ENCODE measurements at regions not wholly inside any gene's neighbourhood (a gene's known extent, or its start where the extent isn't known, plus 50 kb on each side); places are given as distances from the start of the nearest gene placed in this dataset.
A peak's percentile ranks its signal among the peaks of the same experiment; 100 is the strongest.
"Not testable (repeated sequence)": the region's sequence is repeated elsewhere in the genome, so short reads cannot be mapped to it uniquely, and the experiment has no call there.

GRCh38 chr5:17829456-17829855, 195.2 kb downstream of the TAF11L14 start:
- DNase-seq, result no peak

DNA sequence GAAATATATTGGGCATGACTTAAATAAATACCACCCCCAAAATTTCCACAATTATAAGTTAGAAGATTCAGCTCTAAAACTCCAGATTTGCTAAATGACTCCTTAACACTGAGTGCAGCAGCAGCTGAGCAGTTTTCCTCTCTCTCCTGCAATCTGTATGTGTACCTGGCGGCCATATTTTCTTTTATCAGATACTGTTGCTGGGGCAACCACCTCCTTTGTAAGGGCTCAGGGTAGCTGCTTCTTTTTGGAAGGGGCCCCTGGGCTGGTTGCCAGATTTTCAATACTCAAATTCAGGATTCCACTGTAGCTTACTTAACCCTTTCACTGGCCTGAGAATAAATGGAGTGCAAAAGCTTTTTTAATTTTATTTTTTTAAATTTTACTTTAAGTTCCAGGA, 197.0 kb downstream of the TAF11L14 start:
- no peak for DNase-seq

DNA sequence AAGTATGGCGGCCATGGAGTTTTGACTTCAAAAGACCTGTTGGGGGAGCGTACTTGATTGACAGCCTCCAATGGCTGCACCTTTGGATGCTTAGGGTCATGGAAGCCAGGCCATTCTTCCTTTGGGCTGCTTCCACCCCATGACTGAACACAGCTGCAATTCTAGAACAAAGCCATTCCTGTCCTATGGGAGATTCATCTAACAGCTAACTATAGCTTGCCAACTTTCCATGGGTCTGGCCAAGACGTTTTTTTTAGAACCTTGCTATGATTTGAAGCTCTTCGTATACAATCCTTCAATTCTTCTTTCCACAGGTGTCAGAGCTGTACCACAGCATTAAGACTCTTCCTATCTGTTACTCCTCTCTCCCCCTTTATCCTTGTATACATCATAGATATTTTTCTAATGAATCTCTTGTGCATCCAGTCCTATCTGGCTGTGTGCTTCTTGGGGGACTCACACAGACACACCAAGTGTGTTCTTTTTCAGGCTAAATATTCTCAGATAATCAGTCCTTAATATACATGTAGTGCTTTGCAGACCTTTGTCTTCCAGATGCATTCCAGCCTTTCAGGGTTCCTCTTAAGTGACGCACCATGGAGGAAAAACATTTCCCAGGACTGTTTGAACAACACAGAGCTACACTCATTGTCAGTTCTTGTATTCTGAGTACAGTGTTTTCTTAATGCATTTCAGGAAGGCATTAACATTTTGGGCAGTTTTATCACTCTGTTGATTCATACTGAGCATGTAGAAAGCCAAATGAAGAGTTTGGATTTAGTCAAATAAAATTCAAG, 198.9 kb downstream of the TAF11L14 start:
- DNase-seq, result peak; percentile 62

- DNase-seq, result no peak
Measured at GRCh38 chr5:17837757-17838156, 203.5 kb downstream of the TAF11L14 start.

GRCh38 chr5:17838469-17838868, 204.2 kb downstream of the TAF11L14 start:
- DNase-seq, result no peak

- no peak for DNase-seq
Measured at GRCh38 chr5:17839848-17840247, 205.6 kb downstream of the TAF11L14 start.

DNA sequence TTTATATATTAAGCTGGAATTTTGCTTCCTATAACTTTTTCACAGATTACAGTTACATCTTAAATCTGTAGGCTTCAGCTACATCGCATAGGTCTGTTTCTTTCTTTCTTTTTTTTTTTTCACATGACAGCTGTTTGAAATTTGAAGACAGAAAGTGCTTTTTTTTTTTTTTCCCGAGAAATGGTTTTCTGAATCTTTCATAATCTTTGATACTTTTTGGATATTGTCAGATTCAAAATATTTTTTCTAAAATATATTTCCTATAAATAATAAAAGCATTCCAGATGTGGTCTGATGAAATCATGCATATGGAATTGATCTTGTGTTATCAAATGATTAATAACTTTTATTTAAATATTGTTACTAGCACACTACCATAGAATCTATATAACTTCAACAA, 212.2 kb downstream of the TAF11L14 start:
- DNase-seq, result no peak

DNA sequence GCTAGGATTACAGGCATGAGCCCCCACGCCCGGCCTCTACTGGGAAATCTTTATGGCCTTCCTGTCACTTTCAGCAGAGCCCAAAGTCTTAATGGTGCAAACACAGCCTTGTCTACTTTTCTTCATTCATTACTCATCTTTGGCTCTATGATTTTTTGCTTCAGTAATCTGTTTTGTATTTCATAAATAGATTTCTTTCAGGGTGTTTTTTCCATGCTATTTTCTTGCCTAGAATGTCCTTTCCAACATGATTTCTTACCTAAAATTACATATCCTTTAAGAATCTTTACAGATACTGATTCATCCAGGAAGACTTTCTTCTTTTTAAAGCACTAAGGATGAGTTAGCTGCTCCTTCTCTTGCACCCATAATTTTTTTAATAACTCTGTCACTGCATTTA, 213.0 kb downstream of the TAF11L14 start:
- DNase-seq, result no peak

GRCh38 chr5:17852111-17852510, 217.9 kb downstream of the TAF11L14 start:
- DNase-seq, result no peak

DNA sequence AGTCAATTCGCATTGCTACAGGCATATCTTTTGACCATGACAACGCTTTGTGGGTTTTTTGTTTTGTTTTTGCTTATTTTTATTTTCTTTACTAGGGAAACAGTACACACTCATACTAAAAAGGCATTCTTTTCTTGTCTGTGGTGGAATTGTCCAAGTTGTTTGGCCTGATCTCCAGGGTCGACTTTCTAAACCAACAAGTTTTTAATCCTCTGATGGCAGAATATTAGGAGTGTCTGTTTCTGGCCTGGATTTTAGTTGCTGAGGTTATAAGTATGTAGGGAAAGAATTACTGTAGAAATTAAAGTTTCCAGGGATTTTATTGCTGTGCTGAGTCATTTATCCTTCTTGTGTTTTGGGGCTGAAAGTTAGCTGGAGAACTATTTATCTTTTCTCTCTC, 218.5 kb downstream of the TAF11L14 start:
- peak; percentile 43 for DNase-seq

GRCh38 chr5:17854901-17855300, 220.6 kb downstream of the TAF11L14 start:
- DNase-seq, result no peak

DNA sequence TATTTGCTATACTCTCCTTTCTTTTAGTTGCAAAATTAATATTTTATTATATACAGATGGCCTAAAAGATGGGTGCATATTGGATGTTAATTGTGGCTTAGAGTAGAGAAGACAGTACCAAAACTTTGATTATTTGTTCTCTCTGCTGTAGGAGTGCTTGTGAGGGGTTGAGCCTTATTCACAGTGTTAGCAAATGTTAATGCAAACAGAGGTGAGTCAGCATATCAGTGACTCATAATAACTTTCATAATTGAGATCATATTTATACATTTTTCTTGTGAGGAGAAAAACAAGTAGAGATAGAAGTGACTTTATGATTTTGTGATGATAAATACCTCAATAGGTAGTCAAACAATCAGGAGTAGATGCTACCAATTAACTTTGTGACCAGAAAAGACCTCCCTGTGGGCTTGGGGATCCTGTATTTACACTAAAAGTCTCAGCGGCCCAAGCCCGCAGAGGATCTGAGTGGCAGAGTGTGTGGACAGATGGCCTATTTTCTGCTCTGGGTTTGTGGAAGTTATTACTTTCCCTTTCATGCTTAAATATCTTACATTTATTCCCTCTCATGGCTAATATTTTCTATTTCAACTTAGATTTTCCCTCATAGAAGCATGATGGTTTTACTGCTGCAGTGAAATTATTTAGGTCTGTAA, 226.5 kb downstream of the TAF11L14 start:
- DNase-seq, result no peak

DNA sequence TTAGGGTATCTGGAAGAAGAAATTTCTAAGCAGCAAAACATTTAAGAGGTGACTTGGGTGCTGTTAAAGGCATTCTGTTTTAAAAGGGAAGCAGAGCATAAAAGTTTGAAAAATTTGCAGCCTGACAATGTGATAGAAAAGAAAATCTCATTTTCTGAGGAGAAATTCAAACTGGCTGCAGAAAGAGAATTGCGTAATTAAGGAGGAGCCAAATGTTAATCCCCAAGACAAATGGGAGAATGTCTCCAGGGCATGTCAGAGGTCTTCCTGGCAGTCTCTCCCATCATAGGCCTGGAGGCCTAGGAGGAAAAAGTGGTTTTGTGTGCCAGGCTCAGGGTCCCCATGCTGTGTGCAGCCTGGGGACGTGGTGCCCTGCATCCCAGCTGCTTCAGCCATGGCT, 230.6 kb downstream of the TAF11L14 start:
- not testable (repeated sequence) for DNase-seq

GRCh38 chr5:17865966-17866365, 231.7 kb downstream of the TAF11L14 start:
- not testable (repeated sequence) for DNase-seq

GRCh38 chr5:17872204-17872603, 237.9 kb downstream of the TAF11L14 start:
- DNase-seq, result no peak

DNA sequence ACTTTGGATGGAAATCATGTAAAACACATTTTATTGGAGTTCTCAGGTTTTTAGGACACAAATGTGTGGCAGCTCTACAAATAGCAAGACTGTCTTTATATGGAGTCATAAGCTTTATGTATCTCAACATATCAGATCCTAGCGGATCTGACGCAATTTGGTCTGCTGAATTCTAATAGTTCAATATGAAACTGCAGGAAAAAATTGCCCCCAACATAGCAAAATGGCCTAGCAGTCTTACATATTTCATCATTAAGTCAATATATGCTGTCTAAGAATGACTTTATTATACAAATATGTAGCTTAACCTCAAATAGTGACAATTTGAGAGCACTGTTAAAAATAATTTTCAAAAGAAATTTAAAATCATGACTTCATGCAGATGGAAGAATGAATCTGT, 244.3 kb downstream of the TAF11L14 start:
- no peak for DNase-seq

GRCh38 chr5:17879276-17879675, 245.0 kb downstream of the TAF11L14 start:
- DNase-seq, result no peak

GRCh38 chr5:17880869-17881268, 246.6 kb downstream of the TAF11L14 start:
- DNase-seq, result no peak

- no peak for DNase-seq
Measured at GRCh38 chr5:17882760-17883488, 248.7 kb downstream of the TAF11L14 start.

GRCh38 chr5:17888155-17888554, 253.9 kb downstream of the TAF11L14 start:
- DNase-seq, result no peak

GRCh38 chr5:17890501-17890900, 256.2 kb downstream of the TAF11L14 start:
- DNase-seq, result no peak

DNA sequence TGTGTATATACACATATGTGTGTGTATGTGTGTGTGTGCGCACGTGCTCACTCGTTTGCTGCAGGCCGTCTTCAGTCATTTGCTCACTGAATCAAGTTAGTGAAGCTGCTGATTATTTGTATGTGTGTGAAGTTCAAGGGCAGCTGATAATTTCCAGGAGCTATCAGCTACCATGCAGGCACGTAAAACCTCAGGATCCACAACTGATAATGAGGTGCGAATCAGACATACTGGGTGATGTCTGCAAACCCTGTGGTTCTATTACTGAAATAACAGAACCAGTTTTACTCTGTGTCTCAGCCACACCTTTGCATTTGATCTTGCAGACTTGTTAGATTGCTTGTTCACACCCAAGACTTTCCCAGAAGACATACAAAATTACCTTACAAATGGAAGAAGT, 257.6 kb downstream of the TAF11L14 start:
- DNase-seq, result no peak

GRCh38 chr5:17893026-17893635, 258.9 kb downstream of the TAF11L14 start:
- DNase-seq, result no peak

Data from right hindlimb (tissue), 1 donor.